C4-2B (cell line): ENCODE measurements at regions not wholly inside any gene's neighbourhood (a gene's known extent, or its start where the extent isn't known, plus 50 kb on each side); places are given as distances from the start of the nearest gene placed in this dataset.

ENCODE experiments used
- ZFX ChIP-seq: fragments of 450-650 bp; IDR thresholded peaks from 2 replicates; pipeline ENCODE4 v1.6.1; 2017
- TF ChIP-seq, protein P1 (sequence below): fragments of 450-650 bp; conservative IDR thresholded peaks from 2 replicates; pipeline ENCODE4 v1.5.1; 2017; ENCODE audit warnings: mild to moderate bottlenecking

DNA sequence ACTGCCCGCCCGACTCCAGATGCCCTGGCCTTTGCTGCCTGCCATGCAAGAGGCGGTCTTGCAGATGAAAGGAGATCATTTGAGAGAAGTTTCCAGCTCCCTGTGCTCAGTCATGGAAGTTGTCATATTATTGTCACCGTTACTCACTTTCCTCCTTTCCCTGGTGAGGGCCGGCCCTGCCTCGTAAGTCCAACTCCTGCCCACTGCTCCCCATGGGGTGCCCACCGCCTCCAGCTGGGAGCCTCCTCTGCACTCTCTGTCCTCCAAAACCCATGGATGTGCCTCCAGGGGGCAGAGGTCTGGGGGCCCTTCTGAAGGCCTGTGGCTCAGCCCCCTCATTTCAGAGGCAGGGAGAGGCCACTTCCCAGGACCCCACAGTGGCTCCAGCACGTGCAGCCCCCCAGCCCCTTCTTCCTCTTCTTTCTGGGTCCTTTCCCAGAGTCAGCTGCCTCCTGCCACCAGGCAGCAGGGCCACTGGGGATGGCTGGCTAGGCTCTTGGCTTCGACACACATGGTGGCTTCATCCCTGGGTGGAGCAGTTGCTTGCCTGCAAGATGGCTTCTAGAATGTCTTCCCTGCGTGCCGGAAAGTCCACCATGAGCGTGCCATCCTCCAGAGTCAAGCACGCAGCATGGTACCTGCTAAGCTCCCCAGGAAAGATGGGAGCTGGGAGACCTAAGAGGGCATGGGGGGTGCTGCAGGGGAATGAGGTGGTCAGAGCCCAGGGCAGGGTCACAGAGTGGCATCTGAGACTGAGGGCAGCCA lies 97.9 kb upstream of the RUNX3 start:
- TF ChIP-seq, protein P1, sequence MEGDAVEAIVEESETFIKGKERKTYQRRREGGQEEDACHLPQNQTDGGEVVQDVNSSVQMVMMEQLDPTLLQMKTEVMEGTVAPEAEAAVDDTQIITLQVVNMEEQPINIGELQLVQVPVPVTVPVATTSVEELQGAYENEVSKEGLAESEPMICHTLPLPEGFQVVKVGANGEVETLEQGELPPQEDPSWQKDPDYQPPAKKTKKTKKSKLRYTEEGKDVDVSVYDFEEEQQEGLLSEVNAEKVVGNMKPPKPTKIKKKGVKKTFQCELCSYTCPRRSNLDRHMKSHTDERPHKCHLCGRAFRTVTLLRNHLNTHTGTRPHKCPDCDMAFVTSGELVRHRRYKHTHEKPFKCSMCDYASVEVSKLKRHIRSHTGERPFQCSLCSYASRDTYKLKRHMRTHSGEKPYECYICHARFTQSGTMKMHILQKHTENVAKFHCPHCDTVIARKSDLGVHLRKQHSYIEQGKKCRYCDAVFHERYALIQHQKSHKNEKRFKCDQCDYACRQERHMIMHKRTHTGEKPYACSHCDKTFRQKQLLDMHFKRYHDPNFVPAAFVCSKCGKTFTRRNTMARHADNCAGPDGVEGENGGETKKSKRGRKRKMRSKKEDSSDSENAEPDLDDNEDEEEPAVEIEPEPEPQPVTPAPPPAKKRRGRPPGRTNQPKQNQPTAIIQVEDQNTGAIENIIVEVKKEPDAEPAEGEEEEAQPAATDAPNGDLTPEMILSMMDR = no peak
- no peak for TF ChIP-seq ZFX
